ENCODE measurements at regions not wholly inside any gene's neighbourhood (a gene's known extent, or its start where the extent isn't known, plus 50 kb on each side); places are given as distances from the start of the nearest gene placed in this dataset.

GRCh38 chr4:112848911-112849310, 200.5 kb upstream of the ANK2 start:
- H3K79me2 ChIP-seq (ENCODE audit: insufficient read depth, low read length) = no peaks in the 10 kb centered on the region
- H2AFZ ChIP-seq (ENCODE audit: insufficient read depth, low read depth, low read length, poor library complexity, severe bottlenecking) = no peak overlapping the region
- H3K9ac ChIP-seq (ENCODE audit: insufficient read depth, low read length, poor library complexity, severe bottlenecking) = no peak overlapping the region
- intact Hi-C loops (cut with micrococcal nuclease) = no loop called here
- H3K4me1 ChIP-seq (ENCODE audit: control insufficient read depth in 1 of 2, insufficient read depth in 2 of 2, low read length in 2 of 2) = no peaks in the 10 kb centered on the region
- no peaks in the 10 kb centered on the region for H3K27me3 ChIP-seq (ENCODE audit: control insufficient read depth in 2 of 2, insufficient read depth in 2 of 2, low read length in 2 of 2)
- H4K20me1 ChIP-seq (ENCODE audit: insufficient read depth, low read length) = no peaks in the 10 kb centered on the region
- no peak for TF ChIP-seq CTCF (IDR thresholded peaks at IDR 0.05)
- H3K36me3 ChIP-seq (replicated peaks in 1 of 2; ENCODE audit: control insufficient read depth in 1 of 2, insufficient read depth in 2 of 2, low read length in 2 of 2) = no peaks in the 10 kb centered on the region
- no peaks in the 10 kb centered on the region for H3K36me3 Mint-ChIP-seq
- peaks cover under 1 to 5% (median 5%) of the 10 kb centered on the region in 3 donors for H3K27me3 Mint-ChIP-seq (ENCODE audit: low read depth in 3 of 3)
- no peaks in the 10 kb centered on the region for H3K9me3 ChIP-seq (replicated peaks in 1 of 2; ENCODE audit: control insufficient read depth in 1 of 2, insufficient read depth in 1 of 2, low read length in 2 of 2)
- no peaks in the 10 kb centered on the region for H3K4me1 Mint-ChIP-seq
- H3K27ac Mint-ChIP-seq = no peak overlapping the region
- H3K4me3 ChIP-seq (replicated peaks in 1 of 3; ENCODE audit: low read depth in 2 of 3, low read length in 3 of 3) = no peak overlapping the region
- no peak overlapping the region for H3K4me3 Mint-ChIP-seq
- H3K27ac ChIP-seq (ENCODE audit: low read depth in 1 of 2, low read length in 2 of 2) = no peak overlapping the region
- no peak overlapping the region for H3K4me2 ChIP-seq (replicated peaks; ENCODE audit: extremely low read depth, low read length, poor library complexity, severe bottlenecking)
- H3K9me3 Mint-ChIP-seq = peaks cover 0 to 2% (median 0%) of the 10 kb centered on the region in 7 donors
- DNase-seq = no peak

GRCh38 chr4:112852601-112853000, 196.9 kb upstream of the ANK2 start:
- no peaks in the 10 kb centered on the region for H3K79me2 ChIP-seq (ENCODE audit: insufficient read depth, low read length)
- TF ChIP-seq CTCF (IDR thresholded peaks at IDR 0.05) = no peak
- Mint-ChIP-seq H3K4me3 (no peak overlapping the region), H3K27ac (no peak overlapping the region), H3K27me3 (ENCODE audit: low read depth in 3 of 3) (peaks cover 2 to 10% (median 8%) of the 10 kb centered on the region in 3 donors), H3K9me3 (no peaks in the 10 kb centered on the region), H3K36me3 (no peaks in the 10 kb centered on the region), H3K4me1 (no peaks in the 10 kb centered on the region)
- intact Hi-C loops (cut with micrococcal nuclease) = no loop called here
- H3K4me2 ChIP-seq (replicated peaks; ENCODE audit: extremely low read depth, low read length, poor library complexity, severe bottlenecking) = no peak overlapping the region
- no peak overlapping the region for H2AFZ ChIP-seq (ENCODE audit: insufficient read depth, low read depth, low read length, poor library complexity, severe bottlenecking)
- H4K20me1 ChIP-seq (ENCODE audit: insufficient read depth, low read length) = no peaks in the 10 kb centered on the region
- no peak overlapping the region for H3K4me3 ChIP-seq (replicated peaks in 1 of 3; ENCODE audit: low read depth in 2 of 3, low read length in 3 of 3)
- H3K9me3 ChIP-seq (replicated peaks in 1 of 2; ENCODE audit: control insufficient read depth in 1 of 2, insufficient read depth in 1 of 2, low read length in 2 of 2) = no peaks in the 10 kb centered on the region
- no peak overlapping the region for H3K27ac ChIP-seq (ENCODE audit: low read depth in 1 of 2, low read length in 2 of 2)
- H3K4me1 ChIP-seq (ENCODE audit: control insufficient read depth in 1 of 2, insufficient read depth in 2 of 2, low read length in 2 of 2) = no peaks in the 10 kb centered on the region
- H3K27me3 ChIP-seq (ENCODE audit: control insufficient read depth in 2 of 2, insufficient read depth in 2 of 2, low read length in 2 of 2) = no peaks in the 10 kb centered on the region
- H3K36me3 ChIP-seq (replicated peaks in 1 of 2; ENCODE audit: control insufficient read depth in 1 of 2, insufficient read depth in 2 of 2, low read length in 2 of 2) = no peaks in the 10 kb centered on the region
- no peak for DNase-seq
- H3K9ac ChIP-seq (ENCODE audit: insufficient read depth, low read length, poor library complexity, severe bottlenecking) = no peak overlapping the region
- WGBS (ENCODE audit: insufficient coverage) = 100% methylated on average over 2 of the region's 4 CpGs

Measured in CD14-positive monocyte (primary cell).